Smooth muscle cell (in vitro differentiated cells): ENCODE measurements at regions not wholly inside any gene's neighbourhood (a gene's known extent, or its start where the extent isn't known, plus 50 kb on each side); places are given as distances from the start of the nearest gene placed in this dataset.

ENCODE experiments used
- DNase-seq: peaks from one replicate; lab custom pipeline; 2025; ENCODE audit not compliant: unreplicated experiment; lab: John Stamatoyannopoulos, UW
- H2AFZ ChIP-seq: fragments of 200-600 bp; sonication (generic); 2 replicates; pipeline ENCODE4 v1.6.0; 2016; ENCODE audit warnings: antibody characterized with exemption, low read depth, mild to moderate bottlenecking
- H3F3A ChIP-seq: fragments of 200-600 bp; sonication (generic); 2 replicates; pipeline ENCODE4 v1.6.0; 2017; ENCODE audit warnings: antibody characterized with exemption, low read depth
- H3K27ac ChIP-seq: fragments of 200-600 bp; sonication (generic); 2 replicates; pipeline ENCODE4 v1.5.1; 2016; ENCODE audit warnings: low read depth, mild to moderate bottlenecking
- H3K27me3 ChIP-seq: fragments of 200-600 bp; sonication (generic); 2 replicates; pipeline ENCODE4 v1.6.1; 2016; ENCODE audit warnings: low read depth, mild to moderate bottlenecking
- H3K36me3 ChIP-seq: fragments of 200-600 bp; sonication (generic); 2 replicates; pipeline ENCODE4 v1.5.1; 2016; ENCODE audit warnings: low read depth
- H3K4me1 ChIP-seq: fragments of 200-600 bp; sonication (generic); 2 replicates; pipeline ENCODE4 v1.5.1; 2016; ENCODE audit warnings: low read depth
- H3K4me2 ChIP-seq: fragments of 200-600 bp; sonication (generic); 2 replicates; pipeline ENCODE4 v1.6.0; 2016; ENCODE audit warnings: mild to moderate bottlenecking
- H3K4me3 ChIP-seq: fragments of 200-600 bp; sonication (generic); 2 replicates; pipeline ENCODE4 v1.5.1; 2016; ENCODE audit warnings: mild to moderate bottlenecking
- H3K79me2 ChIP-seq: fragments of 200-600 bp; sonication (generic); 2 replicates; pipeline ENCODE4 v1.6.0; 2016; ENCODE audit warnings: low read depth, mild to moderate bottlenecking
- H3K9ac ChIP-seq: fragments of 200-600 bp; sonication (generic); 2 replicates; pipeline ENCODE4 v1.6.0; 2016; ENCODE audit warnings: low read depth
- H3K9me3 ChIP-seq: fragments of 200-600 bp; sonication (generic); replicated peaks from 2 replicates; pipeline ENCODE4 v1.5.1; 2016; ENCODE audit warnings: low read depth
- H4K20me1 ChIP-seq: fragments of 200-600 bp; sonication (generic); 2 replicates; pipeline ENCODE4 v1.6.0; 2016; ENCODE audit warnings: low read depth
- CTCF ChIP-seq: fragments of 200-600 bp; sonication (generic); IDR thresholded peaks from 2 replicates; pipeline ENCODE4 v1.5.1; 2017; ENCODE audit warnings: borderline replicate concordance, mild to moderate bottlenecking, antibody characterized with exemption; ENCODE audit not compliant: insufficient read depth, poor library complexity, severe bottlenecking
- WGBS: methylation state at CpG from one replicate; pipeline ENCODE4 v1.1.7; 2016; ENCODE audit warnings: low lambda C conversion rate; 5-methylcytosine and 5-hydroxymethylcytosine counted together

DNA sequence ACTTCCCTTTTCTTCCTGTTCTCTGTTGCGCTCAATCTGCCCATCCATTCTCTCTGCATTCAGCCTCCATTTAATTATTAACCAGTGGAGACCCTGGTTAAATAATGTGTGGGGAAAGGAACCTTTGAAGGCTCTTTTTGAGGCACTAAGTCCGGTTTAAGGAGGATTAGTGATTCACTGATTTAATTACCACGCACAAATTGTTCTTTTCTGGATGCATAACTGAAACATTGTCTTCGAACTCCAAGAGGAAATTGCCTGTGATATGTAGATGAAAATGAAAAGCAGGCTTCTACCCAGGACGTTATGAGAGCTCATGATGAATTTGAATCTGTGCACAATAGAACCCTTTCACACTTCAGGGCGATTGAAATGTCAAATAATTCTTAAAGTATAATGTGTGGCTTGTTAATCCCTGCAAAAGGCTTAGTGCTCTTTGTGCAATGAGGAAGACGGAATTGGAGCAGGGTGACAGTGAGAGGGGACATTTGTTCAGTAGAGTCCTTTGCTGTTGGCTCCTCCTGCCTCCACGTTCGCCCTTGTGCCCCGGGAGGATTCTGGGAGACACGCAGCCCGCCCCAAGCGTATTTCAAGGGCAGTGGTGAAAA, 51.1 kb upstream of the ZNF236 start:
- no peaks in the 10 kb centered on the region for H3K79me2 ChIP-seq
- H3K4me3 ChIP-seq = no peak overlapping the region
- WGBS = 86% methylated on average over 13 of the region's 13 CpGs
- H3K4me2 ChIP-seq = no peak overlapping the region
- no peaks in the 10 kb centered on the region for H4K20me1 ChIP-seq
- no peaks in the 10 kb centered on the region for H3K4me1 ChIP-seq
- H3K9ac ChIP-seq = no peak overlapping the region
- no peak overlapping the region for H3K27ac ChIP-seq
- no peaks in the 10 kb centered on the region for H3K36me3 ChIP-seq
- H3K9me3 ChIP-seq = no peaks in the 10 kb centered on the region
- no peak overlapping the region for H2AFZ ChIP-seq
- no peak for DNase-seq
- TF ChIP-seq CTCF = no peak
- no peaks in the 10 kb centered on the region for H3F3A ChIP-seq
- no peaks in the 10 kb centered on the region for H3K27me3 ChIP-seq

- H2AFZ ChIP-seq = no peak overlapping the region
- no peak overlapping the region for H3K9ac ChIP-seq
- H3K4me1 ChIP-seq = no peaks in the 10 kb centered on the region
- no peak for TF ChIP-seq CTCF
- no peaks in the 10 kb centered on the region for H3F3A ChIP-seq
- DNase-seq = no peak
- no peak overlapping the region for H3K4me2 ChIP-seq
- H3K4me3 ChIP-seq = no peak overlapping the region
- H3K36me3 ChIP-seq = no peaks in the 10 kb centered on the region
- H3K27me3 ChIP-seq = no peaks in the 10 kb centered on the region
- H3K9me3 ChIP-seq = no peaks in the 10 kb centered on the region
- H3K79me2 ChIP-seq = no peaks in the 10 kb centered on the region
- WGBS = 90% methylated on average over 1 of the region's 1 CpG
- H4K20me1 ChIP-seq = no peaks in the 10 kb centered on the region
- no peak overlapping the region for H3K27ac ChIP-seq
These were observed 54.4 kb upstream of the ZNF236 start for GRCh38 chr18:76767954-76768353.

DNA sequence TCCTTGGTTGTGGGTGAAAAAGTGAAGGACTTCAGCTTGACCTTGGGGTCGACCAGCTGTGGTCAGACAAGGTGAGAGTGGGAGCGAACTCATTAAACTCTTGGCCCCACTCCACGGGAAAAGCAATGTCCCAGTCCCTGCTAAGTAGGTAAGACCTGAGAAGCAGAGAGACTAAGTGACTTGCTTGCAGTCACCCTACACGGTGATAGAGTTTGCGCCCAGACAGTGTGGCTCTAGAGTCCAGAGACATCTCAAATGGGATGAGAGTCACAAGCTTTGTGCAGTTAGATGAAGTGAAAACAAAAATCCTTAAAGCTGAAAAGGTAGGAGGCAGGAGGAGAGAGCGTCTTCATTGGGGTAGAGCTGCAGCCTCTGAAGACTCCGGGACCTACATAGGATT, 55.9 kb upstream of the ZNF236 start:
- H3K4me2 ChIP-seq = no peak overlapping the region
- no peak overlapping the region for H3K9ac ChIP-seq
- WGBS = 91% methylated on average over 7 of the region's 7 CpGs
- no peak overlapping the region for H3K27ac ChIP-seq
- no peak overlapping the region for H2AFZ ChIP-seq
- no peaks in the 10 kb centered on the region for H3K36me3 ChIP-seq
- H4K20me1 ChIP-seq = no peaks in the 10 kb centered on the region
- H3F3A ChIP-seq = no peaks in the 10 kb centered on the region
- no peak for DNase-seq
- no peak for TF ChIP-seq CTCF
- no peaks in the 10 kb centered on the region for H3K27me3 ChIP-seq
- no peaks in the 10 kb centered on the region for H3K79me2 ChIP-seq
- H3K4me3 ChIP-seq = no peak overlapping the region
- no peaks in the 10 kb centered on the region for H3K4me1 ChIP-seq
- H3K9me3 ChIP-seq = no peaks in the 10 kb centered on the region

DNA sequence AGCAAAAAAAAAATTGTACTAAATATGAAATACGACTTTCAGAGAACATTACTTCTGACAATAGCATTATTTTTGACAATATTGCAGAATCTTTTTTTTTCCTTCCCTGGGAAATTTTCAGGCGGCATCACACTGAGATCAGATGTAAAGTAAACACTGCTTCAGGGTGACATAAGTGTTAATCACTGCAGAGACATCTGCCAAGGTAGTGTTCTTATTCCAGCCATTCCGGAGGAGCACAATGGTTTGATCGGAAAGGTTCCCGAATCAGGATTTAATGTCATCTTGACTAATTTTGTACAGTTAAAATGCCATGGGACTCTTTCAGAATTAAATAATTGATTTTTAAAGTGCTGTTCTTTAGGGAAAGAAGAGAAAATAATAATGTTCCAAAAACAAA, 56.7 kb upstream of the ZNF236 start:
- Histone ChIP-seq H2AFZ (no peak overlapping the region), H3K27me3 (no peaks in the 10 kb centered on the region), H3K4me1 (no peaks in the 10 kb centered on the region), H3K9ac (no peak overlapping the region), H4K20me1 (no peaks in the 10 kb centered on the region), H3K27ac (no peak overlapping the region), H3K36me3 (no peaks in the 10 kb centered on the region), H3K4me3 (no peak overlapping the region), H3K79me2 (no peaks in the 10 kb centered on the region), H3F3A (no peaks in the 10 kb centered on the region), H3K4me2 (no peak overlapping the region), H3K9me3 (no peaks in the 10 kb centered on the region)
- no peak for TF ChIP-seq CTCF
- 92% methylated on average over 5 of the region's 5 CpGs for WGBS
- DNase-seq = no peak
